ENCODE measurements at regions not wholly inside any gene's neighbourhood (a gene's known extent, or its start where the extent isn't known, plus 50 kb on each side); places are given as distances from the start of the nearest gene placed in this dataset.

GRCh38 chr5:2320611-2321010, 430.9 kb downstream of the IRX2 start:
- no peak for DNase-seq

- no peak for DNase-seq
Observed at GRCh38 chr5:2317540-2317939, 433.9 kb downstream of the IRX2 start.

GRCh38 chr5:2311851-2312250, 429.1 kb upstream of the IRX4 start:
- no peak for DNase-seq

GRCh38 chr5:2310946-2311345, 428.2 kb upstream of the IRX4 start:
- no peak for DNase-seq

- no peak for DNase-seq
Observed at GRCh38 chr5:2307631-2308030, 424.9 kb upstream of the IRX4 start.

GRCh38 chr5:2306711-2307110, 424.0 kb upstream of the IRX4 start:
- no peak for DNase-seq

GRCh38 chr5:2303431-2304100, 420.8 kb upstream of the IRX4 start:
- no peak for DNase-seq

- DNase-seq = no peak
Observed at GRCh38 chr5:2302169-2302568, 419.4 kb upstream of the IRX4 start.

GRCh38 chr5:2300861-2301574, 418.3 kb upstream of the IRX4 start:
- DNase-seq = no peak

- no peak for DNase-seq
Observed at GRCh38 chr5:2300421-2300820, 417.7 kb upstream of the IRX4 start.

- DNase-seq = no peak
Observed at GRCh38 chr5:2299388-2300220, 416.9 kb upstream of the IRX4 start.

- no peak for DNase-seq
Observed at GRCh38 chr5:2298781-2299180, 416.1 kb upstream of the IRX4 start.

- no peak for DNase-seq
Observed at GRCh38 chr5:2297991-2298390, 415.3 kb upstream of the IRX4 start.

- no peak for DNase-seq
Observed at GRCh38 chr5:2295476-2295875, 412.8 kb upstream of the IRX4 start.

GRCh38 chr5:2293906-2294305, 411.2 kb upstream of the IRX4 start:
- DNase-seq = no peak

- DNase-seq = no peak
Observed at GRCh38 chr5:2291146-2291840, 408.6 kb upstream of the IRX4 start.

GRCh38 chr5:2289380-2289779, 406.7 kb upstream of the IRX4 start:
- no peak for DNase-seq

- DNase-seq = no peak
Observed at GRCh38 chr5:2288968-2289367, 406.2 kb upstream of the IRX4 start.

GRCh38 chr5:2288466-2288865, 405.7 kb upstream of the IRX4 start:
- no peak for DNase-seq

GRCh38 chr5:2286250-2286649, 403.5 kb upstream of the IRX4 start:
- no peak for DNase-seq

- DNase-seq = no peak
Observed at GRCh38 chr5:2284678-2285077, 402.0 kb upstream of the IRX4 start.

GRCh38 chr5:2283481-2284045, 400.8 kb upstream of the IRX4 start:
- no peak for DNase-seq

- DNase-seq = no peak
Observed at GRCh38 chr5:2282893-2283292, 400.2 kb upstream of the IRX4 start.
